ENCODE measurements at regions not wholly inside any gene's neighbourhood (a gene's known extent, or its start where the extent isn't known, plus 50 kb on each side); places are given as distances from the start of the nearest gene placed in this dataset.

GRCh38 chr5:74258314-74258665 is 382.2 kb downstream of the ENC1 start:
- peaks cover 55% of the 10 kb centered on the region for H3K4me1 Mint-ChIP-seq (ENCODE audit: unreplicated experiment)
- no peaks in the 10 kb centered on the region for H3K36me3 Mint-ChIP-seq
- no peak overlapping the region for H3K27ac Mint-ChIP-seq
- peak overlapping the region; percentile 0 for H3K4me3 Mint-ChIP-seq
- H3K9me3 Mint-ChIP-seq: no peaks in the 10 kb centered on the region
- H3K27me3 Mint-ChIP-seq: no peaks in the 10 kb centered on the region
- no peak for DNase-seq (ENCODE audit: extremely low spot score, unreplicated experiment)
- TF ChIP-seq CTCF (conservative IDR thresholded peaks at IDR 0.05): no peak

- Mint-ChIP-seq H3K4me3 (peak overlapping the region; percentile 56), H3K36me3 (no peaks in the 10 kb centered on the region), H3K27me3 (no peaks in the 10 kb centered on the region), H3K4me1 (ENCODE audit: unreplicated experiment) (peaks cover 51% of the 10 kb centered on the region), H3K9me3 (no peaks in the 10 kb centered on the region), H3K27ac (peak overlapping the region; percentile 26)
- DNase-seq (ENCODE audit: extremely low spot score, unreplicated experiment): no peak
- TF ChIP-seq CTCF (conservative IDR thresholded peaks at IDR 0.05): no peak
Observed at GRCh38 chr5:74257645-74258313, 382.7 kb downstream of the ENC1 start.

- Mint-ChIP-seq H3K27me3 (no peaks in the 10 kb centered on the region), H3K9me3 (no peaks in the 10 kb centered on the region), H3K36me3 (no peaks in the 10 kb centered on the region), H3K4me3 (peak overlapping the region; percentile 56), H3K4me1 (ENCODE audit: unreplicated experiment) (peaks cover 44% of the 10 kb centered on the region), H3K27ac (peak overlapping the region; percentile 26)
- DNase-seq (ENCODE audit: extremely low spot score, unreplicated experiment): no peak
- TF ChIP-seq CTCF (conservative IDR thresholded peaks at IDR 0.05): no peak
Observed at GRCh38 chr5:74257060-74257527, 383.4 kb downstream of the ENC1 start.

GRCh38 chr5:74255692-74256392 is 384.7 kb downstream of the ENC1 start:
- TF ChIP-seq CTCF (conservative IDR thresholded peaks at IDR 0.05): no peak
- H3K4me1 Mint-ChIP-seq (ENCODE audit: unreplicated experiment): peaks cover 41% of the 10 kb centered on the region
- no peak for DNase-seq (ENCODE audit: extremely low spot score, unreplicated experiment)
- H3K4me3 Mint-ChIP-seq: no peak overlapping the region
- no peak overlapping the region for H3K27ac Mint-ChIP-seq
- no peaks in the 10 kb centered on the region for H3K36me3 Mint-ChIP-seq
- peaks cover 5% of the 10 kb centered on the region for H3K9me3 Mint-ChIP-seq
- H3K27me3 Mint-ChIP-seq: no peaks in the 10 kb centered on the region

GRCh38 chr5:74254257-74254656 is 386.3 kb downstream of the ENC1 start:
- H3K36me3 Mint-ChIP-seq: no peaks in the 10 kb centered on the region

More at GRCh38 chr5:74254257-74254656, 386.3 kb downstream of the ENC1 start:
- DNase-seq (ENCODE audit: extremely low spot score, unreplicated experiment): no peak
- Mint-ChIP-seq H3K27me3 (no peaks in the 10 kb centered on the region), H3K4me3 (no peak overlapping the region), H3K27ac (no peak overlapping the region), H3K9me3 (peaks cover 9% of the 10 kb centered on the region), H3K4me1 (ENCODE audit: unreplicated experiment) (peaks cover 39% of the 10 kb centered on the region)
- no peak for TF ChIP-seq CTCF (conservative IDR thresholded peaks at IDR 0.05)

All from type B pancreatic cell (in vitro differentiated cells).